ENCODE measurements at regions not wholly inside any gene's neighbourhood (a gene's known extent, or its start where the extent isn't known, plus 50 kb on each side); places are given as distances from the start of the nearest gene placed in this dataset.
"Not testable (repeated sequence)": the region's sequence is repeated elsewhere in the genome, so short reads cannot be mapped to it uniquely, and the experiment has no call there.

GRCh38 chr1:224014330-224014649 lies 99.6 kb upstream of the FBXO28 start:
- Histone ChIP-seq H3K9me3 (ENCODE audit: control insufficient read depth, insufficient read depth, low read length) (peaks cover 4% of the 10 kb centered on the region), H3K4me1 (ENCODE audit: control insufficient read depth, insufficient read depth, low read length) (no peaks in the 10 kb centered on the region), H3K27me3 (ENCODE audit: control insufficient read depth, insufficient read depth, low read length) (no peaks in the 10 kb centered on the region), H3K4me3 (ENCODE audit: low read length) (no peak overlapping the region), H3K27ac (ENCODE audit: low read length) (no peak overlapping the region), H3K36me3 (ENCODE audit: control insufficient read depth, insufficient read depth, low read length) (no peaks in the 10 kb centered on the region)
- ATAC-seq (no peak), DNase-seq (no peak)
- no peak overlapping the region for H3K27ac Mint-ChIP-seq
- no peaks in the 10 kb centered on the region for H3K27me3 Mint-ChIP-seq (ENCODE audit: low read depth in 2 of 2)
- H3K36me3 Mint-ChIP-seq: no peaks in the 10 kb centered on the region
- H3K4me3 Mint-ChIP-seq: no peak overlapping the region
- intact Hi-C loops (cut with micrococcal nuclease): no loop called here
- no peak for TF ChIP-seq CTCF (IDR thresholded peaks at IDR 0.05)
- 93% methylated on average over 7 of the region's 7 CpGs for WGBS (ENCODE audit: insufficient coverage)
- no peaks in the 10 kb centered on the region for H3K9me3 Mint-ChIP-seq
- H3K4me1 Mint-ChIP-seq: no peaks in the 10 kb centered on the region

GRCh38 chr1:224013626-224014329 lies 100.1 kb upstream of the FBXO28 start:
- H3K9me3 ChIP-seq (ENCODE audit: control insufficient read depth, insufficient read depth, low read length); ATAC-seq; H3K4me1 Mint-ChIP-seq; H3K27me3 Mint-ChIP-seq (ENCODE audit: low read depth in 2 of 2); DNase-seq; H3K27ac Mint-ChIP-seq; H3K4me1 ChIP-seq (ENCODE audit: control insufficient read depth, insufficient read depth, low read length); H3K9me3 Mint-ChIP-seq; H3K36me3 ChIP-seq (ENCODE audit: control insufficient read depth, insufficient read depth, low read length); H3K4me3 Mint-ChIP-seq; intact Hi-C loops (cut with micrococcal nuclease); H3K27ac ChIP-seq (ENCODE audit: low read length); H3K27me3 ChIP-seq (ENCODE audit: control insufficient read depth, insufficient read depth, low read length); H3K36me3 Mint-ChIP-seq; H3K4me3 ChIP-seq (ENCODE audit: low read length): not testable (repeated sequence)
- WGBS (ENCODE audit: insufficient coverage): 89% methylated on average over 28 of the region's 28 CpGs

GRCh38 chr1:224012807-224013434 lies 101.0 kb upstream of the FBXO28 start:
- ATAC-seq; intact Hi-C loops (cut with micrococcal nuclease); H3K27ac ChIP-seq (ENCODE audit: low read length); H3K36me3 ChIP-seq (ENCODE audit: control insufficient read depth, insufficient read depth, low read length); H3K4me3 Mint-ChIP-seq; DNase-seq; H3K27ac Mint-ChIP-seq; H3K4me1 Mint-ChIP-seq; H3K9me3 ChIP-seq (ENCODE audit: control insufficient read depth, insufficient read depth, low read length); H3K4me1 ChIP-seq (ENCODE audit: control insufficient read depth, insufficient read depth, low read length); H3K27me3 Mint-ChIP-seq (ENCODE audit: low read depth in 2 of 2); H3K9me3 Mint-ChIP-seq; H3K27me3 ChIP-seq (ENCODE audit: control insufficient read depth, insufficient read depth, low read length); H3K36me3 Mint-ChIP-seq; H3K4me3 ChIP-seq (ENCODE audit: low read length): not testable (repeated sequence)
- 93% methylated on average over 19 of the region's 19 CpGs for WGBS (ENCODE audit: insufficient coverage)

- H3K4me1 ChIP-seq (ENCODE audit: control insufficient read depth, insufficient read depth, low read length); H3K27ac ChIP-seq (ENCODE audit: low read length); H3K36me3 ChIP-seq (ENCODE audit: control insufficient read depth, insufficient read depth, low read length); H3K27me3 Mint-ChIP-seq (ENCODE audit: low read depth in 2 of 2); H3K9me3 ChIP-seq (ENCODE audit: control insufficient read depth, insufficient read depth, low read length); H3K9me3 Mint-ChIP-seq; H3K36me3 Mint-ChIP-seq; H3K27ac Mint-ChIP-seq; DNase-seq; ATAC-seq; H3K4me3 Mint-ChIP-seq; intact Hi-C loops (cut with micrococcal nuclease); H3K4me1 Mint-ChIP-seq; H3K27me3 ChIP-seq (ENCODE audit: control insufficient read depth, insufficient read depth, low read length); H3K4me3 ChIP-seq (ENCODE audit: low read length): not testable (repeated sequence)
- 90% methylated on average over 15 of the region's 15 CpGs for WGBS (ENCODE audit: insufficient coverage)
Observed at GRCh38 chr1:224012162-224012561, 101.7 kb upstream of the FBXO28 start.

GRCh38 chr1:224011751-224012150 lies 102.2 kb upstream of the FBXO28 start:
- H3K27ac ChIP-seq (ENCODE audit: low read length); H3K4me1 ChIP-seq (ENCODE audit: control insufficient read depth, insufficient read depth, low read length); DNase-seq; H3K27me3 Mint-ChIP-seq (ENCODE audit: low read depth in 2 of 2); H3K4me3 Mint-ChIP-seq; H3K9me3 Mint-ChIP-seq; H3K27me3 ChIP-seq (ENCODE audit: control insufficient read depth, insufficient read depth, low read length); H3K27ac Mint-ChIP-seq; H3K4me3 ChIP-seq (ENCODE audit: low read length); intact Hi-C loops (cut with micrococcal nuclease); H3K9me3 ChIP-seq (ENCODE audit: control insufficient read depth, insufficient read depth, low read length); ATAC-seq; H3K36me3 ChIP-seq (ENCODE audit: control insufficient read depth, insufficient read depth, low read length); H3K4me1 Mint-ChIP-seq; H3K36me3 Mint-ChIP-seq: not testable (repeated sequence)
- WGBS (ENCODE audit: insufficient coverage): 75% methylated on average over 7 of the region's 7 CpGs

- H3K4me1 Mint-ChIP-seq; ATAC-seq; H3K36me3 ChIP-seq (ENCODE audit: control insufficient read depth, insufficient read depth, low read length); DNase-seq; H3K4me3 ChIP-seq (ENCODE audit: low read length); H3K36me3 Mint-ChIP-seq; intact Hi-C loops (cut with micrococcal nuclease); H3K27ac Mint-ChIP-seq; H3K9me3 Mint-ChIP-seq; H3K27me3 Mint-ChIP-seq (ENCODE audit: low read depth in 2 of 2); H3K27me3 ChIP-seq (ENCODE audit: control insufficient read depth, insufficient read depth, low read length); H3K4me3 Mint-ChIP-seq; H3K4me1 ChIP-seq (ENCODE audit: control insufficient read depth, insufficient read depth, low read length); H3K27ac ChIP-seq (ENCODE audit: low read length); H3K9me3 ChIP-seq (ENCODE audit: control insufficient read depth, insufficient read depth, low read length): not testable (repeated sequence)
- over 99% methylated on average over 6 of the region's 7 CpGs for WGBS (ENCODE audit: insufficient coverage)
Observed at GRCh38 chr1:224011153-224011552, 102.8 kb upstream of the FBXO28 start.

- WGBS (ENCODE audit: insufficient coverage): 100% methylated on average over 2 of the region's 3 CpGs
- DNase-seq; H3K4me3 ChIP-seq (ENCODE audit: low read length); H3K27me3 Mint-ChIP-seq (ENCODE audit: low read depth in 2 of 2); H3K27ac Mint-ChIP-seq; H3K36me3 ChIP-seq (ENCODE audit: control insufficient read depth, insufficient read depth, low read length); H3K4me3 Mint-ChIP-seq; H3K4me1 ChIP-seq (ENCODE audit: control insufficient read depth, insufficient read depth, low read length); ATAC-seq; H3K27ac ChIP-seq (ENCODE audit: low read length); H3K9me3 ChIP-seq (ENCODE audit: control insufficient read depth, insufficient read depth, low read length); H3K36me3 Mint-ChIP-seq; intact Hi-C loops (cut with micrococcal nuclease); H3K27me3 ChIP-seq (ENCODE audit: control insufficient read depth, insufficient read depth, low read length); H3K4me1 Mint-ChIP-seq; H3K9me3 Mint-ChIP-seq: not testable (repeated sequence)
Observed at GRCh38 chr1:224005973-224006372, 107.9 kb upstream of the FBXO28 start.
